Tibial nerve (tissue), 4 donors: ENCODE measurements at regions not wholly inside any gene's neighbourhood (a gene's known extent, or its start where the extent isn't known, plus 50 kb on each side); places are given as distances from the start of the nearest gene placed in this dataset.

Source experiments
- DNase-seq, 2 donors: peaks; one replicate each; pipeline ENCODE4 v3.0.0-alpha.2; 2019; ENCODE audit warnings: low spot score in 2 of 2
- H3K27ac ChIP-seq, 4 donors: fragments of 200-600 bp; sonication (generic) in 3 of 4; one replicate each; pipeline ENCODE4 v1.5.1; 2017 to 2019; ENCODE audit warnings: mild to moderate bottlenecking in 1 of 4
- H3K27me3 ChIP-seq, 2 donors: fragments of 200-600 bp; sonication (generic) in 1 of 2; one replicate each; pipeline versions ENCODE4 v1.5.1 to v1.6.0; 2017 to 2019
- H3K36me3 ChIP-seq, 3 donors: fragments of 200-600 bp; sonication (generic); one replicate each; pipeline ENCODE4 v1.5.1; 2018 to 2019
- H3K4me1 ChIP-seq, 4 donors: fragments of 200-600 bp; sonication (generic) in 3 of 4; one replicate each; pipeline ENCODE4 v1.5.1; 2017 to 2019
- H3K4me3 ChIP-seq, 4 donors: fragments of 200-600 bp; sonication (generic) in 3 of 4; one replicate each; pipeline ENCODE4 v1.5.1; 2017 to 2019; ENCODE audit warnings: mild to moderate bottlenecking in 1 of 4, moderate library complexity in 1 of 4
- H3K9me3 ChIP-seq, 4 donors: fragments of 200-600 bp; sonication (generic) in 3 of 4; one replicate each; pipeline ENCODE4 v1.5.1; 2017 to 2019
- EP300 ChIP-seq, 2 donors: sonication (generic); formaldehyde crosslinking; IDR thresholded peaks; one replicate each; pipeline ENCODE4 v1.6.1; 2017; ENCODE audit warnings: antibody characterized with exemption in 2 of 2, mild to moderate bottlenecking in 1 of 2
- POLR2A ChIP-seq, 2 donors: fragments of 450-650 bp; IDR thresholded peaks; one replicate each; pipeline ENCODE4 v1.6.1; 2017; ENCODE audit warnings: antibody characterized with exemption in 2 of 2, mild to moderate bottlenecking in 2 of 2, moderate library complexity in 2 of 2
- WGBS, 2 donors: methylation state at CpG; one replicate each; pipeline ENCODE4 v1.1.5; 2018; 5-methylcytosine and 5-hydroxymethylcytosine counted together
- TF ChIP-seq, protein P1 (sequence below), 5 experiments: fragments of 200-600 bp in 3 of 5; fragments of 450-650 bp in 2 of 5; sonication (generic) in 3 of 5; IDR thresholded peaks; one replicate each; pipeline ENCODE4 v1.5.1; 2016 to 2019; ENCODE audit warnings: antibody characterized with exemption in 5 of 5, mild to moderate bottlenecking in 3 of 5, moderate library complexity in 2 of 5

DNA sequence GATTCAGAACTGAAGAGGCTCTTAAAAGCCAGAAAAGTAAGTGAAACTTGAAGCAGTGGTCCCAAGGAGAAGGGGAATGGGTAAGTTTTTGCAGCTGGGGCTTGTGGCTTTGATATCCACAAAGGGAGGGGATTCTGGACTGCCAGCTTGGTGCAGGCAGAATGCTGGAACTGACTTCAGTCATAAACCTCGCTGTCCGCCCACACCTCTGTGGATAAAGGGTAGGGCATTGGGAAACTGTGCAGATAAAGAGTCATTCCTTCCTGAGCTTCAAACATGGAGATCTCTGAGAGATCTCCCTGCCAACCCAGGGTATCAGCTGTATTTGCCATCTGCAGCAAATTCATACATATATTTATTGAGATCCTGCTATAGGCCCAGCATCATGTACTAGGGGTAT lies 124.3 kb upstream of the OR9Q1 start:
- Histone ChIP-seq H3K9me3 (no peaks in the 10 kb centered on the region), H3K36me3 (no peaks in the 10 kb centered on the region), H3K4me1 (no peaks in the 10 kb centered on the region), H3K4me3 (no peak overlapping the region), H3K27me3 (no peaks in the 10 kb centered on the region), H3K27ac (no peak overlapping the region)
- 62 to 71% methylated on average over 2 of the region's 2 CpGs for WGBS, 2 donors
- TF ChIP-seq, protein P1, sequence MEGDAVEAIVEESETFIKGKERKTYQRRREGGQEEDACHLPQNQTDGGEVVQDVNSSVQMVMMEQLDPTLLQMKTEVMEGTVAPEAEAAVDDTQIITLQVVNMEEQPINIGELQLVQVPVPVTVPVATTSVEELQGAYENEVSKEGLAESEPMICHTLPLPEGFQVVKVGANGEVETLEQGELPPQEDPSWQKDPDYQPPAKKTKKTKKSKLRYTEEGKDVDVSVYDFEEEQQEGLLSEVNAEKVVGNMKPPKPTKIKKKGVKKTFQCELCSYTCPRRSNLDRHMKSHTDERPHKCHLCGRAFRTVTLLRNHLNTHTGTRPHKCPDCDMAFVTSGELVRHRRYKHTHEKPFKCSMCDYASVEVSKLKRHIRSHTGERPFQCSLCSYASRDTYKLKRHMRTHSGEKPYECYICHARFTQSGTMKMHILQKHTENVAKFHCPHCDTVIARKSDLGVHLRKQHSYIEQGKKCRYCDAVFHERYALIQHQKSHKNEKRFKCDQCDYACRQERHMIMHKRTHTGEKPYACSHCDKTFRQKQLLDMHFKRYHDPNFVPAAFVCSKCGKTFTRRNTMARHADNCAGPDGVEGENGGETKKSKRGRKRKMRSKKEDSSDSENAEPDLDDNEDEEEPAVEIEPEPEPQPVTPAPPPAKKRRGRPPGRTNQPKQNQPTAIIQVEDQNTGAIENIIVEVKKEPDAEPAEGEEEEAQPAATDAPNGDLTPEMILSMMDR (IDR thresholded peaks at IDR 0.05): no peak
- no peak for TF ChIP-seq POLR2A (IDR thresholded peaks at IDR 0.05)
- TF ChIP-seq EP300 (IDR thresholded peaks at IDR 0.05): no peak
- DNase-seq: no peak

DNA sequence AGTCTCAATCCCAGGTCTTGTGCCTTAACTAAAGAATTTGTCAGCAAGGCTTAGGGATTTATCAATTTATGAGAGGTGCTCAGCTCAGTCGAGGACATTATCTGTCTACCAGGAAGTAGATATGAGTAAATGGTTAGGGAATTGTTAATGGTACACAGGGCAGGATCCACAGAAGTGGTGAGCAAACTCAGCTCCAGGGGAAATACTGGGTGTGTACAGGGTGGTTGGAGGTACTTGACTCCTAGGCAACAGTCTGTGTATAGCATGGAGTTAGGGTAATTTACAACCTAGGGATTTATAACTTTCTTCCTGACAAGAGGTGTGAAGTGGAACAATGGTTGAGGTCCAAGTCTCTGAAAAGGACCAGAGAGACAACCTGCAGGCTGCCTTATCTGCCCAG lies 123.4 kb upstream of the OR9Q1 start:
- no peaks in the 10 kb centered on the region for H3K27me3 ChIP-seq
- 70% methylated on average over 1 of the region's 1 CpG for WGBS, 2 donors

DNA sequence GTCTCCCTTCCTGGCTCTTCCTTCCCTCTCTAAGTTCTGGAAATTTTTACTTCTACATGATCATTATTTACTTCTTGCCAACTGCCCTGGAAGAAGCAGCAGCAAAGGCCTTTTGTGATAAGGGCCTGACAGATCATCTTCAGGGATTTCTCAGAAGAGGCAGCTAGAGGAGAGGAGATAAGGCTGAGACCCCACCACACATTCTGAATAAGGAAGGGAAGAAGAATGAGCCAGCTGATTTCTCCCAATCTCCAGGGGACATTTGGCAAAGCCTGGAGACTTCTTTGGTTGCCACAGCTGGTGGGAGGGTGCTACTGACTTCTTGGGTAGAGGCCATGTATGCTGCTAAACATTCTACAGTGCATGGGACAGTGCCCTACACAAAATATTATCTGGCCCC lies 122.4 kb upstream of the OR9Q1 start:
- no peaks in the 10 kb centered on the region for H3K9me3 ChIP-seq
- no peak for TF ChIP-seq POLR2A (IDR thresholded peaks at IDR 0.05)
- TF ChIP-seq, protein P1 (IDR thresholded peaks at IDR 0.05): no peak
- TF ChIP-seq EP300 (IDR thresholded peaks at IDR 0.05): no peak

More for the DNA sequence above, 123.4 kb upstream of the OR9Q1 start:
- no peak for TF ChIP-seq POLR2A (IDR thresholded peaks at IDR 0.05)
- TF ChIP-seq, protein P1 (IDR thresholded peaks at IDR 0.05): no peak
- no peak for TF ChIP-seq EP300 (IDR thresholded peaks at IDR 0.05)
- H3K4me3 ChIP-seq: no peak overlapping the region
- no peak for DNase-seq
- H3K4me1 ChIP-seq: no peaks in the 10 kb centered on the region
- H3K9me3 ChIP-seq: no peaks in the 10 kb centered on the region
- H3K36me3 ChIP-seq: no peaks in the 10 kb centered on the region
- no peak overlapping the region for H3K27ac ChIP-seq

DNA sequence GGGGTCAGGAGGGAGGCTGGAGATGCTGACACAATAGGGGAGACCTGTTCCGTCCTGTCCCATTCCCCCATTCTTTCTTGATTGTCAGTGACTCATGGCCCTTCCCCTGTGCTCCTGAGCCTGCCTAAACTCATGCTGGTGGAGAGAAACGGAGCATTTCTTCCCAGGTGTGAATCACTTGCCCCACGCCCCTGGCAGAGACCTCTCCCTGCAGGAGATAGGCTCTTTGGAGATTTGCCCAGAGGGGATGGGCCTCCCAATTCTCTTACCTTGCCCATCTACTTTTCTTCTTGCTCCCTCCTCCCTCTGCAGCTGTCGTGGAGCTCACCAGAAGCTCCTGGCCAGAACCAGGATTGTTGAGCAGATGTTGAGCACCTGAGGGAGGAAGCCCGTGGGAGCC lies 121.9 kb upstream of the OR9Q1 start:
- Histone ChIP-seq H3K27me3 (no peaks in the 10 kb centered on the region), H3K4me1 (no peaks in the 10 kb centered on the region), H3K9me3 (no peaks in the 10 kb centered on the region), H3K27ac (no peak overlapping the region), H3K36me3 (no peaks in the 10 kb centered on the region), H3K4me3 (no peak overlapping the region)
- DNase-seq: no peak
- 81 to 90% methylated on average over 5 of the region's 5 CpGs for WGBS, 2 donors
- TF ChIP-seq POLR2A (IDR thresholded peaks at IDR 0.05): no peak
- no peak for TF ChIP-seq EP300 (IDR thresholded peaks at IDR 0.05)
- TF ChIP-seq, protein P1 (IDR thresholded peaks at IDR 0.05): no peak

More for the DNA sequence above, 122.4 kb upstream of the OR9Q1 start:
- H3K27ac ChIP-seq: no peak overlapping the region
- no peak overlapping the region for H3K4me3 ChIP-seq
- no peaks in the 10 kb centered on the region for H3K27me3 ChIP-seq
- H3K36me3 ChIP-seq: no peaks in the 10 kb centered on the region
- no peaks in the 10 kb centered on the region for H3K4me1 ChIP-seq
- no peak for DNase-seq

DNA sequence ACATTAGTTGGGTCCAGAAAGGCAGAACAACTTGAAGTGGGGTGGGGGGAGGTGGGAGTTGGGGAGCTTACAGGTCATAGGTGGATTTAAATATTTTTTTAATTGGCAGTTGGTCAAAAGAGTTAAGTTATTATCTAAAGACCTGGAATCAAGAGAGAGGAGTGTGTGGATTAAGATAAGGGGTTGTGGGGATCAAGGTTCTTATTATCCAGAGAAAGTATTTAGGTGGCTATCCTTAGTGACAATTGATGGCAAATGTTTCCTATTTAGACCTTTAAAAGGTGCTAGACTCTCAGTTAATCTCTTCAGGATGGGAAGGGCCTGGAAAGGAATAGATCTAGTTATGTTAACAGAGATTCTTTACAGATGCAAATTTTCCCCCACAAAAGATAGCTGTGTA lies 120.7 kb upstream of the OR9Q1 start:
- Histone ChIP-seq H3K9me3 (no peaks in the 10 kb centered on the region), H3K27me3 (no peaks in the 10 kb centered on the region), H3K4me3 (no peak overlapping the region), H3K36me3 (no peaks in the 10 kb centered on the region), H3K4me1 (no peaks in the 10 kb centered on the region), H3K27ac (no peak overlapping the region)
- DNase-seq: no peak
- TF ChIP-seq, protein P1 (IDR thresholded peaks at IDR 0.05): no peak
- TF ChIP-seq EP300 (IDR thresholded peaks at IDR 0.05): no peak
- no peak for TF ChIP-seq POLR2A (IDR thresholded peaks at IDR 0.05)
